ENCODE measurements at regions not wholly inside any gene's neighbourhood (a gene's known extent, or its start where the extent isn't known, plus 50 kb on each side); places are given as distances from the start of the nearest gene placed in this dataset.

DNA sequence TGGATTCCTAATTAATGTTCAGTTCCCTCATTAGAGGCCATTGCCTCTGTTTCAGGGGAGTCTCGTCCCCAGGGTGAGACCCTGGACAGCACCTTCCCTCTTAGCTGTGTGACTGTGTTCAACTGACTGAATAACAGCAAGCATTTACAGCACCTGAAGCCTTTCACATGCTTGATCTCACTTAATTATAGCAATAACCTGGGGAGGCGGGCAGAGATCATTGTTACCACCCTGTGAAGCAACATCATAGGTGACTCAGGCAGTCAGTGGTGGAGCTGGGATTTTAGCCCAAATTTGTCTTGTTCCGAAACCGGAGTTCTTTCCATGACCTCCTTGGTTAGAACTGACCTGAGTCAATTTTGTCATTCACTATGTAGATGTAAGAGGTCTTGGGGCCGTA is 105.2 kb upstream of the RAD23B start:
- TF ChIP-seq GATA2 (IDR thresholded peaks at IDR 0.05; ENCODE audit: low read depth, low read length) (no peak), GATA3 (IDR thresholded peaks at IDR 0.05; ENCODE audit: low read depth, low read length) (no peak)
